PC-3 (cell line): ENCODE measurements at regions not wholly inside any gene's neighbourhood (a gene's known extent, or its start where the extent isn't known, plus 50 kb on each side); places are given as distances from the start of the nearest gene placed in this dataset.

ENCODE experiments used
- EZH2 ChIP-seq: fragments of 300-600 bp; sonication (generic); IDR thresholded peaks from one replicate; pipeline ENCODE4 v1.6.1; 2017; ENCODE audit warnings: antibody characterized with exemption, mild to moderate bottlenecking, low read length; ENCODE audit not compliant: unreplicated experiment
- EZH2phosphoT487 ChIP-seq: fragments of 300-600 bp; sonication (generic); IDR thresholded peaks from 2 replicates; pipeline ENCODE4 v1.6.1; 2018; ENCODE audit warnings: mild to moderate bottlenecking, antibody characterized with exemption, low read length, borderline replicate concordance
- TF ChIP-seq, protein P1 (sequence below): fragments of 300-600 bp; sonication (generic); conservative IDR thresholded peaks from 2 replicates; pipeline ENCODE4 v1.5.1; 2017; ENCODE audit warnings: antibody characterized with exemption, low read depth, mild to moderate bottlenecking, low read length

DNA sequence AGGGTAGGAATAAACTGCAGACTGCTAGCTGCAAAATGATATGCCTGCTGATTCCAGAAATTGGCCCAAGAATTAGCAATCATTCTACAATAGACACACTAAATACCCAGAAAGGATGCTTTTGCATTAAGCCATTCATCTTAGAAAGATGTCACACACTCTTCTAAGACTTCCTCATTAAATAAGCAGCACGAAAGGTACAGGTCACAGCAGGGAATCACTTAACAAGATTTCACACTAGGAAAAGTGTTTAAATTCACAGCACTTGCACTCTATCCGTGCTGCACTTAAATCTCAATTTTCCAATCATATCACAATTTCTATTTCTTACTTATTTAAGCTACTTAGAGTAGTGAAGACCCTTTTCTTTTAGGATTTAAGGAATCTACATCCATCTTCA, 372.8 kb upstream of the CBLB start:
- TF ChIP-seq, protein P1, sequence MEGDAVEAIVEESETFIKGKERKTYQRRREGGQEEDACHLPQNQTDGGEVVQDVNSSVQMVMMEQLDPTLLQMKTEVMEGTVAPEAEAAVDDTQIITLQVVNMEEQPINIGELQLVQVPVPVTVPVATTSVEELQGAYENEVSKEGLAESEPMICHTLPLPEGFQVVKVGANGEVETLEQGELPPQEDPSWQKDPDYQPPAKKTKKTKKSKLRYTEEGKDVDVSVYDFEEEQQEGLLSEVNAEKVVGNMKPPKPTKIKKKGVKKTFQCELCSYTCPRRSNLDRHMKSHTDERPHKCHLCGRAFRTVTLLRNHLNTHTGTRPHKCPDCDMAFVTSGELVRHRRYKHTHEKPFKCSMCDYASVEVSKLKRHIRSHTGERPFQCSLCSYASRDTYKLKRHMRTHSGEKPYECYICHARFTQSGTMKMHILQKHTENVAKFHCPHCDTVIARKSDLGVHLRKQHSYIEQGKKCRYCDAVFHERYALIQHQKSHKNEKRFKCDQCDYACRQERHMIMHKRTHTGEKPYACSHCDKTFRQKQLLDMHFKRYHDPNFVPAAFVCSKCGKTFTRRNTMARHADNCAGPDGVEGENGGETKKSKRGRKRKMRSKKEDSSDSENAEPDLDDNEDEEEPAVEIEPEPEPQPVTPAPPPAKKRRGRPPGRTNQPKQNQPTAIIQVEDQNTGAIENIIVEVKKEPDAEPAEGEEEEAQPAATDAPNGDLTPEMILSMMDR, result no peak
- TF ChIP-seq EZH2 (no peak), EZH2phosphoT487 (no peak)
